Psoas muscle (tissue), 7 donors: ENCODE measurements at regions not wholly inside any gene's neighbourhood (a gene's known extent, or its start where the extent isn't known, plus 50 kb on each side); places are given as distances from the start of the nearest gene placed in this dataset.

Experiments used
- ATAC-seq, 4 donors: fragments of 200-7000 bp; cut with Tn5 transposase; one replicate each; pipeline ENCODE4 v1.9.1; 2020; ENCODE audit warnings: moderate library complexity in 3 of 4, mild to moderate bottlenecking in 2 of 4
- DNase-seq, 2 donors: peaks; one replicate each; pipeline ENCODE4 v3.0.0-alpha.2; 2020
- H3K27ac ChIP-seq: fragments of 200-600 bp; one replicate; pipeline ENCODE4 v1.8.0; 2022
- H3K27me3 ChIP-seq, 3 donors: fragments of 200-600 bp in 1 of 3; one replicate each; pipeline versions ENCODE4 v1.6.1 to v1.8.0; 2013 to 2022; ENCODE audit warnings: low read length in 2 of 3, mild to moderate bottlenecking in 2 of 3, moderate library complexity in 1 of 3; ENCODE audit not compliant: insufficient read depth in 3 of 3
- H3K36me3 ChIP-seq, 2 donors: fragments of 200-600 bp in 1 of 2; one replicate each; pipeline versions ENCODE4 v1.6.1 to v1.8.0; 2013 to 2022; ENCODE audit warnings: low read depth in 1 of 2, mild to moderate bottlenecking in 1 of 2, moderate library complexity in 1 of 2; ENCODE audit not compliant: insufficient read depth in 1 of 2
- H3K4me1 ChIP-seq: fragments of 200-600 bp; one replicate; pipeline ENCODE4 v1.8.0; 2022
- H3K4me3 ChIP-seq: fragments of 200-600 bp; one replicate; pipeline ENCODE4 v1.8.0; 2022; ENCODE audit warnings: mild to moderate bottlenecking
- H3K9me3 ChIP-seq: fragments of 200-600 bp; one replicate; pipeline ENCODE4 v1.8.0; 2022
- whole genome bisulfite sequencing, 3 donors: extraction: QIAGEN DNeasy Blood & Tissue Kit; methylation state at CpG; one replicate each; pipeline versions ENCODE4 v1.1.6 to v1.1.7; 2013; 5-methylcytosine and 5-hydroxymethylcytosine counted together
- intact Hi-C, 2 donors: fragments of 100-400 bp; cut with DNase I; formaldehyde crosslinking; loops; one replicate each; pipeline versions ENCODE4 v1.11.0 to v1.14.2; 2022
- TF ChIP-seq, protein P1 (sequence below): fragments of 200-600 bp; IDR thresholded peaks from one replicate; pipeline ENCODE4 v1.8.0; 2022; ENCODE audit warnings: antibody characterized with exemption
- donor health status: healthy with polysubstance abuse.
- donor health status: DM: no; HTN: no; CAD: no; lungs with moderate emphysema.
- donor health status: Bipolar disorder and iron deficiency.
- donor health status: healthy.
- donor health status: DM: yes; HTN: yes; CAD: no.
- donor health status: DM: no; HTN: no; CAD: no.
- donor health status: DM: yes; HTN: yes; CAD: no.

DNA sequence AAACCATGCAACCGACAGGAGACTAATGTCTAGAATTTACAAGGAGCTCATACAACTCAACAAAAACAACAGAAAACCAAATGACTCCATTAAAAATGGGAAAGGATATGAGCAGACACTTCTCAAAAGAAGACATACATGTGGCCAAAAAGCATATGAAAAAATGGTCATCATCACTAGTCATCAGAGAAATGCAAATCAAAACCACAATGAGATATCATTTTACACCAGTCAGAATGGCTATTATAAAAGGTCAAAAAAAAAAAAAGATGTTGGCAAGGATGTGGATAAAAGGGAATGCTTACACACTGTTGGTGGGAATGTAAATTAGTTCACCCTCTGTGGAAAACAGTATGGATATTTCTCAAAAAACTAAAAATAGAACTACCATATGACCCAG, 50.5 kb upstream of the CHRDL1 start:
- Histone ChIP-seq H3K27me3 (peaks cover 0 to 32% (median 0%) of the 10 kb centered on the region in 3 donors), H3K36me3 (no peaks in the 10 kb centered on the region), H3K4me3 (no peak overlapping the region), H3K27ac (no peak overlapping the region), H3K4me1 (no peaks in the 10 kb centered on the region), H3K9me3 (no peaks in the 10 kb centered on the region)
- intact Hi-C loops: loop anchor here (2.0 to 5.0 kb wide), 3 partner anchors 179 to 395 kb away; no protein-coding TSS in a partner anchor
- TF ChIP-seq, protein P1, sequence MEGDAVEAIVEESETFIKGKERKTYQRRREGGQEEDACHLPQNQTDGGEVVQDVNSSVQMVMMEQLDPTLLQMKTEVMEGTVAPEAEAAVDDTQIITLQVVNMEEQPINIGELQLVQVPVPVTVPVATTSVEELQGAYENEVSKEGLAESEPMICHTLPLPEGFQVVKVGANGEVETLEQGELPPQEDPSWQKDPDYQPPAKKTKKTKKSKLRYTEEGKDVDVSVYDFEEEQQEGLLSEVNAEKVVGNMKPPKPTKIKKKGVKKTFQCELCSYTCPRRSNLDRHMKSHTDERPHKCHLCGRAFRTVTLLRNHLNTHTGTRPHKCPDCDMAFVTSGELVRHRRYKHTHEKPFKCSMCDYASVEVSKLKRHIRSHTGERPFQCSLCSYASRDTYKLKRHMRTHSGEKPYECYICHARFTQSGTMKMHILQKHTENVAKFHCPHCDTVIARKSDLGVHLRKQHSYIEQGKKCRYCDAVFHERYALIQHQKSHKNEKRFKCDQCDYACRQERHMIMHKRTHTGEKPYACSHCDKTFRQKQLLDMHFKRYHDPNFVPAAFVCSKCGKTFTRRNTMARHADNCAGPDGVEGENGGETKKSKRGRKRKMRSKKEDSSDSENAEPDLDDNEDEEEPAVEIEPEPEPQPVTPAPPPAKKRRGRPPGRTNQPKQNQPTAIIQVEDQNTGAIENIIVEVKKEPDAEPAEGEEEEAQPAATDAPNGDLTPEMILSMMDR: no peak
- DNase-seq (no peak), ATAC-seq (no peak)
- 59 to 82% (median 81%) methylated on average over 1 of the region's 1 CpG for WGBS, 3 donors
